HepG2 (cell line): ENCODE measurements at regions not wholly inside any gene's neighbourhood (a gene's known extent, or its start where the extent isn't known, plus 50 kb on each side); places are given as distances from the start of the nearest gene placed in this dataset.

Experiments used
- ATAC-seq: fragments of 200-7000 bp; cut with Tn5 transposase; 3 replicates; pipeline ENCODE4 v1.9.1; 2020; ENCODE audit warnings: mild to moderate bottlenecking, moderate library complexity
- BruUV-seq: library from RNA; stranded (reverse); fragments of 400-500 nt; replicated peaks from 2 replicates; lab custom pipeline; 2021; lab: Mats Ljungman, UMichigan
- CTCF ChIA-PET: fragments of 300-600 bp; formaldehyde crosslinking; extraction: SDS; loops from one replicate; lab custom pipeline; 2021; ENCODE audit warnings: low total read pairs, inconsistent platforms, low intra/inter-chr PET ratio; lab: Yijun Ruan, JAX
- POLR2A ChIA-PET: fragments of 350-600 bp; sonication (Branson Sonifier 250); formaldehyde crosslinking; loops from one replicate; lab custom pipeline; 2020; ENCODE audit warnings: antibody characterized with exemption, inconsistent platforms; lab: Yijun Ruan, JAX
- DNase-seq: peaks from one replicate; pipeline ENCODE4 v3.0.0-alpha.2; 2015; ENCODE audit warnings: low spot score
- FAIRE-seq: peaks from 3 replicates; lab custom pipeline; 2011; peaks lifted over from hg19 to GRCh38; lab: Jason Lieb, UNC
- H2AFZ ChIP-seq: one replicate; pipeline ENCODE4 v1.6.1; 2011; ENCODE audit warnings: low read length, inconsistent platforms
- H3K27ac ChIP-seq: fragments of 300-600 bp; 3 replicates; pipeline ENCODE4 v1.8.0; 2011; ENCODE audit warnings: mixed run types, mild to moderate bottlenecking, mixed read lengths, low read length, inconsistent platforms; ENCODE audit not compliant: insufficient read depth; ENCODE audit errors: extremely low read length
- H3K27me3 ChIP-seq, 2 experiments: fragments of 200-600 bp in 1 of 2; 2 replicates in 1 of 2; 3 replicates in 1 of 2; pipeline versions ENCODE4 v1.6.0 to v1.8.0; 2011; ENCODE audit warnings: low read length in 2 of 2, mild to moderate bottlenecking in 2 of 2, moderate library complexity in 2 of 2, inconsistent platforms in 1 of 2; ENCODE audit not compliant: insufficient read depth in 2 of 2, control insufficient read depth in 1 of 2
- H3K36me3 ChIP-seq, 2 experiments: fragments of 200-600 bp in 1 of 2; replicated peaks in 1 of 2; 2 replicates in 1 of 2; 3 replicates in 1 of 2; pipeline versions ENCODE4 v1.5.1 to v1.8.0; 2011; ENCODE audit warnings: low read length in 2 of 2, inconsistent platforms in 1 of 2; ENCODE audit not compliant: insufficient read depth in 2 of 2, control insufficient read depth in 1 of 2
- H3K4me1 ChIP-seq: 2 replicates; pipeline ENCODE4 v1.5.1; 2012; ENCODE audit warnings: low read length, inconsistent platforms; ENCODE audit not compliant: insufficient read depth
- H3K4me2 ChIP-seq: 2 replicates; pipeline ENCODE4 v1.6.0; 2011; ENCODE audit warnings: low read depth, low read length, inconsistent platforms
- H3K4me3 ChIP-seq, 3 experiments: fragments of 200-600 bp in 1 of 3; sonication (generic), shearing (Covaris generic) in 1 of 3; replicated peaks in 1 of 3; 2 replicates each; pipeline ENCODE4 v1.5.1; 2011 to 2016; ENCODE audit warnings: low read length in 3 of 3, inconsistent platforms in 2 of 3, low read depth in 2 of 3, mild to moderate bottlenecking in 2 of 3, control low read depth in 1 of 3, mixed read lengths in 1 of 3; ENCODE audit not compliant: insufficient read depth in 1 of 3
- H3K79me2 ChIP-seq: one replicate; pipeline ENCODE4 v1.6.1; 2011; ENCODE audit warnings: low read length, inconsistent platforms; ENCODE audit not compliant: insufficient read depth
- H3K9ac ChIP-seq: 2 replicates; pipeline ENCODE4 v1.6.0; 2011; ENCODE audit warnings: mild to moderate bottlenecking, low read depth, low read length, inconsistent platforms; ENCODE audit not compliant: insufficient read depth
- H3K9me3 ChIP-seq: 2 replicates; pipeline ENCODE4 v1.5.1; 2012; ENCODE audit warnings: mild to moderate bottlenecking, low read length
- H4K20me1 ChIP-seq: 2 replicates; pipeline ENCODE4 v1.6.0; 2011; ENCODE audit warnings: inconsistent platforms, mild to moderate bottlenecking, low read length, moderate library complexity; ENCODE audit not compliant: insufficient read depth
- CHD2 ChIP-seq: IDR thresholded peaks from 2 replicates; pipeline ENCODE4 v1.6.1; 2011; ENCODE audit warnings: low read depth, low read length, improper control_type of control experiment
- ELF1 ChIP-seq: sonication (generic); formaldehyde crosslinking; IDR thresholded peaks from 2 replicates; pipeline ENCODE4 v1.4.0; 2020; ENCODE audit warnings: missing genetic modification reagents
- IKZF1 ChIP-seq: fragments of 450-650 bp; IDR thresholded peaks from 2 replicates; pipeline ENCODE4 v1.7.1; 2016
- MEIS2 ChIP-seq: sonication (generic); formaldehyde crosslinking; IDR thresholded peaks from 2 replicates; pipeline ENCODE4 v1.9.0; 2021; ENCODE audit warnings: mild to moderate bottlenecking, missing genetic modification reagents
- MTA1 ChIP-seq: sonication (generic); formaldehyde crosslinking; IDR thresholded peaks from 2 replicates; pipeline ENCODE4 v1.4.0; 2020; ENCODE audit warnings: missing genetic modification reagents, mild to moderate bottlenecking, borderline replicate concordance
- MTF1 ChIP-seq: sonication (generic); formaldehyde crosslinking; IDR thresholded peaks from 2 replicates; pipeline ENCODE4 v1.5.0; 2020; ENCODE audit warnings: missing genetic modification reagents
- NKX3-1 ChIP-seq: sonication (generic); formaldehyde crosslinking; IDR thresholded peaks from 2 replicates; pipeline ENCODE4 v1.5.0; 2020; ENCODE audit warnings: missing genetic modification reagents
- PAF1 ChIP-seq: IDR thresholded peaks from 2 replicates; pipeline ENCODE4 v1.6.1; 2016; ENCODE audit warnings: missing genetic modification reagents, missing compliant biosample characterization
- PHF20 ChIP-seq: sonication (generic); formaldehyde crosslinking; IDR thresholded peaks from 2 replicates; pipeline ENCODE4 v1.5.0; 2020; ENCODE audit warnings: mild to moderate bottlenecking, missing genetic modification reagents
- RFXAP ChIP-seq: sonication (generic); formaldehyde crosslinking; IDR thresholded peaks from 2 replicates; pipeline ENCODE4 v1.4.0; 2020; ENCODE audit warnings: missing genetic modification reagents, borderline replicate concordance
- XBP1 ChIP-seq: sonication (generic); formaldehyde crosslinking; IDR thresholded peaks from 2 replicates; pipeline ENCODE4 v1.5.0; 2020; ENCODE audit warnings: missing genetic modification reagents
- ZFP36 ChIP-seq: fragments of 150-350 bp; IDR thresholded peaks from 2 replicates; pipeline ENCODE4 v1.6.1; 2018; ENCODE audit warnings: borderline replicate concordance, low read length, low read depth; ENCODE audit not compliant: partially characterized antibody
- ZNF274 ChIP-seq: sonication (generic); formaldehyde crosslinking; IDR thresholded peaks from 2 replicates; pipeline ENCODE4 v1.5.1; 2020; ENCODE audit warnings: mild to moderate bottlenecking, missing genetic modification reagents
- ZNF331 ChIP-seq: sonication (generic); formaldehyde crosslinking; IDR thresholded peaks from 2 replicates; pipeline ENCODE4 v1.4.0; 2020; ENCODE audit warnings: missing genetic modification reagents
- ZNF484 ChIP-seq: sonication (generic); formaldehyde crosslinking; IDR thresholded peaks from 2 replicates; pipeline ENCODE4 v1.5.1; 2020; ENCODE audit warnings: mild to moderate bottlenecking, low read depth, missing genetic modification reagents, borderline replicate concordance
- ZNF614 ChIP-seq: IDR thresholded peaks from 2 replicates; pipeline ENCODE4 v1.6.1; 2018; ENCODE audit warnings: missing biosample characterization, missing genetic modification reagents, inconsistent platforms, borderline replicate concordance
- WGBS: methylation state at CpG from one replicate; pipeline ENCODE4 v1.1.6; 2017; ENCODE audit warnings: low lambda C conversion rate; 5-methylcytosine and 5-hydroxymethylcytosine counted together
- in situ Hi-C: cut with HindIII; loops from 2 replicates; pipeline ENCODE4 v1.10.0; 2017; ENCODE audit warnings: low pct_unique_long_range_greater_than_20kb; ENCODE audit not compliant: extremely low pct_ligation_motif_present
- intact Hi-C: fragments of 100-400 bp; cut with micrococcal nuclease; formaldehyde crosslinking; loops from one replicate; pipeline ENCODE4 v1.10.0; 2022; ENCODE audit not compliant: unreplicated experiment
- TF ChIP-seq, protein P1 (sequence below): sonication (generic); formaldehyde crosslinking; IDR thresholded peaks from 2 replicates; pipeline ENCODE4 v1.8.1; 2023; ENCODE audit warnings: mild to moderate bottlenecking, inconsistent platforms, moderate library complexity, missing genetic modification reagents, borderline replicate concordance
- TF ChIP-seq, protein P2 (sequence below): sonication (generic); formaldehyde crosslinking; IDR thresholded peaks from 2 replicates; pipeline ENCODE4 v1.8.0; 2022; ENCODE audit warnings: missing genetic modification reagents, mild to moderate bottlenecking, moderate library complexity, borderline replicate concordance
- TF ChIP-seq, protein P3 (sequence below): sonication (generic); formaldehyde crosslinking; IDR thresholded peaks from 2 replicates; pipeline ENCODE4 v1.5.0; 2020; ENCODE audit warnings: missing genetic modification reagents
- TF ChIP-seq, protein P4 (sequence below): sonication (generic); formaldehyde crosslinking; IDR thresholded peaks from 2 replicates; pipeline ENCODE4 v1.8.1; 2023; ENCODE audit warnings: mild to moderate bottlenecking, missing genetic modification reagents, borderline replicate concordance

DNA sequence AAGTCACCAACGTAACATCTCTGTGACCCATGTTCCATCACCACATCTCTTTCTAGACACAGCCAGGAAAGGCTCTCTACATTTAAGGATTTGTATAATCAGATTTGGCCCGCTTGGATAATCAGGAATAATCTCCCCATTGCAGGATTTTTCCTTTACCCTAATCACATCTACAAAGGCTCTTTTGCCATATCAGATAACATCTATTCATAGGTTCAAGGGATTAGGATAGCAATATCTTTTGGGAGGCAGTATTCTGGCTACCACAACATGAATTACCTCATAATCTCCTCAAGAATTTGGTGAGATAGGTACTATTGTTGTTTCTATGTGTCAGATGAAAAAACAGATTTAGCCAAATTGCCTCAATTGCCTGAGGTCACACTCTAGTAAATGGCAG, 142.8 kb upstream of the UBASH3B start (continued):
- TF ChIP-seq, protein P1, sequence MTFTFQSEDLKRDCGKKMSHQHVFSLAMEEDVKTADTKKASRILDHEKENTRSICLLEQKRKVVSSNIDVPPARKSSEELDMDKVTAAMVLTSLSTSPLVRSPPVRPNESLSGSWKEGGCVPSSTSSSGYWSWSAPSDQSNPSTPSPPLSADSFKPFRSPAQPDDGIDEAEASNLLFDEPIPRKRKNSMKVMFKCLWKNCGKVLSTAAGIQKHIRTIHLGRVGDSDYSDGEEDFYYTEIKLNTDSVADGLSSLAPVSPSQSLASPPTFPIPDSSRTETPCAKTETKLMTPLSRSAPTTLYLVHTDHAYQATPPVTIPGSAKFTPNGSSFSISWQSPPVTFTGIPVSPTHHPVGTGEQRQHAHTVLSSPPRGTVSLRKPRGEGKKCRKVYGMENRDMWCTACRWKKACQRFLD: no peak
- TF ChIP-seq ZNF274 (no peak), ZNF614 (no peak), MEIS2 (no peak)
- TF ChIP-seq, protein P2, sequence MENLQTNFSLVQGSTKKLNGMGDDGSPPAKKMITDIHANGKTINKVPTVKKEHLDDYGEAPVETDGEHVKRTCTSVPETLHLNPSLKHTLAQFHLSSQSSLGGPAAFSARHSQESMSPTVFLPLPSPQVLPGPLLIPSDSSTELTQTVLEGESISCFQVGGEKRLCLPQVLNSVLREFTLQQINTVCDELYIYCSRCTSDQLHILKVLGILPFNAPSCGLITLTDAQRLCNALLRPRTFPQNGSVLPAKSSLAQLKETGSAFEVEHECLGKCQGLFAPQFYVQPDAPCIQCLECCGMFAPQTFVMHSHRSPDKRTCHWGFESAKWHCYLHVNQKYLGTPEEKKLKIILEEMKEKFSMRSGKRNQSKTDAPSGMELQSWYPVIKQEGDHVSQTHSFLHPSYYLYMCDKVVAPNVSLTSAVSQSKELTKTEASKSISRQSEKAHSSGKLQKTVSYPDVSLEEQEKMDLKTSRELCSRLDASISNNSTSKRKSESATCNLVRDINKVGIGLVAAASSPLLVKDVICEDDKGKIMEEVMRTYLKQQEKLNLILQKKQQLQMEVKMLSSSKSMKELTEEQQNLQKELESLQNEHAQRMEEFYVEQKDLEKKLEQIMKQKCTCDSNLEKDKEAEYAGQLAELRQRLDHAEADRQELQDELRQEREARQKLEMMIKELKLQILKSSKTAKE (CRISPR knock-in tag): no peak

DNA sequence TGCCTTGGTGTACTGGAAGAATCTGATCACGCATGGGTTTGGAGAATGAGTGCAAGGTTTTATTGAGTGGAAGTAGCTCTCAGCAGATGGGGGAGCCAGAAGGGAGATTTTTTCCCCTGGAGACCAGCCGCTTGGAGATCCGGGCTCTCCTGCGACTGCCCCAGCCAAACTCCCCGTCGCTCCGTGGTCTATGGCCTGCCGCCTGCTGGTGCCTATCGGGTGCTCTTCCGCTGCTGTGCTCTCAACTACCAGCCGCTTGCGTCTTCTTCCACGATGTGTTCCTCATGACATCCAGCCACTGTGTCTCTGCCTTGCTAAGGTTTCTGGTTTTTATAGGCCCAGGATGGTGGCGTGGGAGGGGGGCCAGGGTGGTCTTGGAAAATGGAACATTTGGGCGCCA, 145.6 kb upstream of the UBASH3B start:
- in situ Hi-C loops (loop anchor here (5.0 kb wide), 2 partner anchors 293 to 858 kb away; no protein-coding TSS in a partner anchor), intact Hi-C loops (loop anchor here (5.0 kb wide), 1 partner anchor 408 kb away; no protein-coding TSS in a partner anchor)
- POLR2A ChIA-PET: no interaction called here
- no peak overlapping the region for H3K4me2 ChIP-seq
- ATAC-seq: no peak
- peaks cover 6% of the 10 kb centered on the region; the same call in 1 of the 2 replicates for H3K4me1 ChIP-seq
- CTCF ChIA-PET: no interaction called here
- H3K4me3 ChIP-seq: no peak overlapping the region
- TF ChIP-seq MTF1 (CRISPR knock-in tag): no peak
- TF ChIP-seq ELF1 (CRISPR knock-in tag): no peak
- TF ChIP-seq MTA1 (CRISPR knock-in tag): no peak
- TF ChIP-seq PHF20: no peak
- TF ChIP-seq RFXAP (CRISPR knock-in tag): no peak
- TF ChIP-seq ZFP36: no peak
- TF ChIP-seq, protein P3, sequence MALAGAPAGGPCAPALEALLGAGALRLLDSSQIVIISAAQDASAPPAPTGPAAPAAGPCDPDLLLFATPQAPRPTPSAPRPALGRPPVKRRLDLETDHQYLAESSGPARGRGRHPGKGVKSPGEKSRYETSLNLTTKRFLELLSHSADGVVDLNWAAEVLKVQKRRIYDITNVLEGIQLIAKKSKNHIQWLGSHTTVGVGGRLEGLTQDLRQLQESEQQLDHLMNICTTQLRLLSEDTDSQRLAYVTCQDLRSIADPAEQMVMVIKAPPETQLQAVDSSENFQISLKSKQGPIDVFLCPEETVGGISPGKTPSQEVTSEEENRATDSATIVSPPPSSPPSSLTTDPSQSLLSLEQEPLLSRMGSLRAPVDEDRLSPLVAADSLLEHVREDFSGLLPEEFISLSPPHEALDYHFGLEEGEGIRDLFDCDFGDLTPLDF: no peak
- TF ChIP-seq ZNF484 (CRISPR knock-in tag): no peak
- TF ChIP-seq, protein P4, sequence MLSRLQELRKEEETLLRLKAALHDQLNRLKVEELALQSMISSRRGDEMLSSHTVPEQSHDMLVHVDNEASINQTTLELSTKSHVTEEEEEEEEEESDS (CRISPR knock-in tag): no peak
- no peak for TF ChIP-seq ZNF331 (CRISPR knock-in tag)
- TF ChIP-seq IKZF1: no peak
- no peak for TF ChIP-seq CHD2
- no peak for TF ChIP-seq XBP1
- TF ChIP-seq PAF1 (CRISPR knock-in tag): no peak
- no peak for TF ChIP-seq NKX3-1 (CRISPR knock-in tag)
- TF ChIP-seq, all 625 proteins: peak for 0
- no peak for FAIRE-seq
- no peak for DNase-seq
- BruUV-seq: no TSS peak
- Histone ChIP-seq H3K36me3 (no peaks in the 10 kb centered on the region), H3K27me3 (no peaks in the 10 kb centered on the region; a peak in 1 of 5 replicates), H3K27ac (no peak overlapping the region), H3K9me3 (no peaks in the 10 kb centered on the region), H2AFZ (no peak overlapping the region), H3K79me2 (no peaks in the 10 kb centered on the region), H3K9ac (no peak overlapping the region), H4K20me1 (no peaks in the 10 kb centered on the region)
- 63% methylated on average over 9 of the region's 15 CpGs for WGBS
